Panc1 (cell line): ENCODE measurements at regions not wholly inside any gene's neighbourhood (a gene's known extent, or its start where the extent isn't known, plus 50 kb on each side); places are given as distances from the start of the nearest gene placed in this dataset.

Experiments used
- ATAC-seq: fragments of 200-7000 bp; cut with Tn5 transposase; 2 replicates; pipeline ENCODE4 v1.9.1; 2020; ENCODE audit warnings: mild to moderate bottlenecking, moderate library complexity
- BruUV-seq: library from RNA; stranded (reverse); fragments of 400-500 nt; replicated peaks from 2 replicates; lab custom pipeline; 2021; lab: Mats Ljungman, UMichigan
- CTCF ChIA-PET: fragments of 300-600 bp; sonication (Branson Sonifier 250); formaldehyde crosslinking; loops from one replicate; lab custom pipeline; 2022; ENCODE audit warnings: antibody characterized with exemption; lab: Charles Lee
- POLR2A ChIA-PET: fragments of 300-600 bp; sonication (Branson Sonifier 250); formaldehyde crosslinking; loops from one replicate; lab custom pipeline; 2022; ENCODE audit warnings: antibody characterized with exemption; lab: Charles Lee
- DNase-seq: peaks from one replicate; pipeline ENCODE4 v3.0.0-alpha.2; 2010; ENCODE audit warnings: low read depth, low spot score
- H3K27ac ChIP-seq: 2 replicates; pipeline ENCODE4 v1.5.1; 2011; ENCODE audit warnings: mild to moderate bottlenecking, low read length, inconsistent platforms
- H3K27me3 ChIP-seq: fragments of 200-500 bp; sonication (Bioruptor generic); 2 replicates; pipeline ENCODE4 v1.6.0; 2014; ENCODE audit warnings: low read length, inconsistent platforms; ENCODE audit not compliant: control insufficient read depth, insufficient read depth
- H3K36me3 ChIP-seq: fragments of 200-500 bp; sonication (Bioruptor generic); 2 replicates; pipeline ENCODE4 v1.5.1; 2014; ENCODE audit warnings: inconsistent platforms, mild to moderate bottlenecking, low read length, moderate library complexity; ENCODE audit not compliant: control insufficient read depth, insufficient read depth
- H3K4me1 ChIP-seq: 2 replicates; pipeline ENCODE4 v1.5.1; 2011; ENCODE audit warnings: inconsistent platforms, mild to moderate bottlenecking, low read length, moderate library complexity; ENCODE audit not compliant: control insufficient read depth, insufficient read depth
- H3K4me3 ChIP-seq, 2 experiments: 2 replicates each; pipeline ENCODE4 v1.5.1; 2011 to 2012; ENCODE audit warnings: low read depth in 2 of 2, low read length in 2 of 2, mild to moderate bottlenecking in 2 of 2, inconsistent platforms in 1 of 2, moderate library complexity in 1 of 2
- H3K9me3 ChIP-seq: fragments of 200-500 bp; sonication (Bioruptor generic); 2 replicates; pipeline ENCODE4 v1.5.1; 2014; ENCODE audit warnings: low read depth, mild to moderate bottlenecking, inconsistent platforms, low read length, moderate library complexity; ENCODE audit not compliant: control insufficient read depth, insufficient read depth
- POLR2AphosphoS5 ChIP-seq: IDR thresholded peaks from 2 replicates; pipeline ENCODE4 v1.6.1; 2012; ENCODE audit warnings: mild to moderate bottlenecking, low read depth, low read length, moderate library complexity
- SIN3A ChIP-seq: IDR thresholded peaks from 2 replicates; pipeline ENCODE4 v1.6.1; 2012; ENCODE audit warnings: low read depth, mild to moderate bottlenecking, low read length, moderate library complexity, borderline replicate concordance; ENCODE audit not compliant: insufficient read depth
- TCF7L2 ChIP-seq: IDR thresholded peaks from 2 replicates; pipeline ENCODE4 v1.6.1; 2011; ENCODE audit warnings: mild to moderate bottlenecking, low read depth, low read length, inconsistent platforms
- in situ Hi-C: cut with HindIII; loops from 2 replicates; pipeline ENCODE4 v1.10.0; 2016; ENCODE audit warnings: low sequenced_read_pairs, low pct_unique_long_range_greater_than_20kb
- intact Hi-C: fragments of 100-400 bp; cut with micrococcal nuclease; formaldehyde crosslinking; loops from one replicate; pipeline ENCODE4 v1.10.0; 2022; ENCODE audit not compliant: unreplicated experiment
- TF ChIP-seq, protein P1 (sequence below): fragments of 450-650 bp; IDR thresholded peaks from 2 replicates; pipeline ENCODE4 v1.5.1; 2017; ENCODE audit warnings: mild to moderate bottlenecking
- TF ChIP-seq, protein P2 (sequence below), 2 experiments: IDR thresholded peaks; 2 replicates each; pipeline ENCODE4 v1.6.1; 2011 to 2012; ENCODE audit warnings: low read depth in 2 of 2, control low read depth in 1 of 2, low read length in 1 of 2, mild to moderate bottlenecking in 1 of 2, moderate library complexity in 1 of 2; ENCODE audit not compliant: insufficient read depth in 1 of 2

DNA sequence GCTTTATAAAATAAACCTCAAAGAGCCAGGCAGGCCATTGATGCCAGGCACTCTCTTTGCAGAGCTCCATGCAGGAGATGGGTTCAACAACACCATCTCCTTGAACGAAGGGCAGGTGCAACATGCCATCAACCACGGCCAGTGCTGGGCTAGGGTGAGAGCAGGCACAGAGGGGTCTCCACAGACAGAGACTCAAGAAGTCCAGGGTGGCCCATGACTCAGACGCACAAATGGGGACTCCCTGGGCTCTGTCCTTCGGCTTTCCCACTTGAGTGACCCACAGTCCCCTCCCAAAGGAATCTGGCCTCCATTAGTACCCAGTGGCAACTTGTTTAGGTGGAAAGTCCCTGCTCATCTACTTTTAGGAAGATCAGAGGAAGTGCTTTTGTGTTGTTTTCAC is 124.4 kb upstream of the PZP start:
- BruUV-seq, result no TSS peak
- DNase-seq, result no peak
- Histone ChIP-seq H3K27ac (no peak overlapping the region), H3K4me1 (no peaks in the 10 kb centered on the region), H3K4me3 (no peak overlapping the region), H3K27me3 (no peaks in the 10 kb centered on the region), H3K9me3 (no peaks in the 10 kb centered on the region), H3K36me3 (no peaks in the 10 kb centered on the region)
- CTCF ChIA-PET, result no interaction called here
- no peak for ATAC-seq
- POLR2A ChIA-PET, result no interaction called here
- TF ChIP-seq, protein P1, sequence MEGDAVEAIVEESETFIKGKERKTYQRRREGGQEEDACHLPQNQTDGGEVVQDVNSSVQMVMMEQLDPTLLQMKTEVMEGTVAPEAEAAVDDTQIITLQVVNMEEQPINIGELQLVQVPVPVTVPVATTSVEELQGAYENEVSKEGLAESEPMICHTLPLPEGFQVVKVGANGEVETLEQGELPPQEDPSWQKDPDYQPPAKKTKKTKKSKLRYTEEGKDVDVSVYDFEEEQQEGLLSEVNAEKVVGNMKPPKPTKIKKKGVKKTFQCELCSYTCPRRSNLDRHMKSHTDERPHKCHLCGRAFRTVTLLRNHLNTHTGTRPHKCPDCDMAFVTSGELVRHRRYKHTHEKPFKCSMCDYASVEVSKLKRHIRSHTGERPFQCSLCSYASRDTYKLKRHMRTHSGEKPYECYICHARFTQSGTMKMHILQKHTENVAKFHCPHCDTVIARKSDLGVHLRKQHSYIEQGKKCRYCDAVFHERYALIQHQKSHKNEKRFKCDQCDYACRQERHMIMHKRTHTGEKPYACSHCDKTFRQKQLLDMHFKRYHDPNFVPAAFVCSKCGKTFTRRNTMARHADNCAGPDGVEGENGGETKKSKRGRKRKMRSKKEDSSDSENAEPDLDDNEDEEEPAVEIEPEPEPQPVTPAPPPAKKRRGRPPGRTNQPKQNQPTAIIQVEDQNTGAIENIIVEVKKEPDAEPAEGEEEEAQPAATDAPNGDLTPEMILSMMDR, result no peak
- TF ChIP-seq TCF7L2 (no peak), POLR2AphosphoS5 (no peak), SIN3A (no peak)
- TF ChIP-seq, protein P2, sequence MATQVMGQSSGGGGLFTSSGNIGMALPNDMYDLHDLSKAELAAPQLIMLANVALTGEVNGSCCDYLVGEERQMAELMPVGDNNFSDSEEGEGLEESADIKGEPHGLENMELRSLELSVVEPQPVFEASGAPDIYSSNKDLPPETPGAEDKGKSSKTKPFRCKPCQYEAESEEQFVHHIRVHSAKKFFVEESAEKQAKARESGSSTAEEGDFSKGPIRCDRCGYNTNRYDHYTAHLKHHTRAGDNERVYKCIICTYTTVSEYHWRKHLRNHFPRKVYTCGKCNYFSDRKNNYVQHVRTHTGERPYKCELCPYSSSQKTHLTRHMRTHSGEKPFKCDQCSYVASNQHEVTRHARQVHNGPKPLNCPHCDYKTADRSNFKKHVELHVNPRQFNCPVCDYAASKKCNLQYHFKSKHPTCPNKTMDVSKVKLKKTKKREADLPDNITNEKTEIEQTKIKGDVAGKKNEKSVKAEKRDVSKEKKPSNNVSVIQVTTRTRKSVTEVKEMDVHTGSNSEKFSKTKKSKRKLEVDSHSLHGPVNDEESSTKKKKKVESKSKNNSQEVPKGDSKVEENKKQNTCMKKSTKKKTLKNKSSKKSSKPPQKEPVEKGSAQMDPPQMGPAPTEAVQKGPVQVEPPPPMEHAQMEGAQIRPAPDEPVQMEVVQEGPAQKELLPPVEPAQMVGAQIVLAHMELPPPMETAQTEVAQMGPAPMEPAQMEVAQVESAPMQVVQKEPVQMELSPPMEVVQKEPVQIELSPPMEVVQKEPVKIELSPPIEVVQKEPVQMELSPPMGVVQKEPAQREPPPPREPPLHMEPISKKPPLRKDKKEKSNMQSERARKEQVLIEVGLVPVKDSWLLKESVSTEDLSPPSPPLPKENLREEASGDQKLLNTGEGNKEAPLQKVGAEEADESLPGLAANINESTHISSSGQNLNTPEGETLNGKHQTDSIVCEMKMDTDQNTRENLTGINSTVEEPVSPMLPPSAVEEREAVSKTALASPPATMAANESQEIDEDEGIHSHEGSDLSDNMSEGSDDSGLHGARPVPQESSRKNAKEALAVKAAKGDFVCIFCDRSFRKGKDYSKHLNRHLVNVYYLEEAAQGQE (IDR thresholded peaks at IDR 0.05; ENCODE audit: insufficient read depth in 1 of 2, low read depth in 2 of 2, low read length in 1 of 2), result no peak
- intact Hi-C loops, result loop anchor here (10.0 kb wide), 1 partner anchor 372 kb away; no protein-coding TSS in a partner anchor
- in situ Hi-C loops, result no loop called here

DNA sequence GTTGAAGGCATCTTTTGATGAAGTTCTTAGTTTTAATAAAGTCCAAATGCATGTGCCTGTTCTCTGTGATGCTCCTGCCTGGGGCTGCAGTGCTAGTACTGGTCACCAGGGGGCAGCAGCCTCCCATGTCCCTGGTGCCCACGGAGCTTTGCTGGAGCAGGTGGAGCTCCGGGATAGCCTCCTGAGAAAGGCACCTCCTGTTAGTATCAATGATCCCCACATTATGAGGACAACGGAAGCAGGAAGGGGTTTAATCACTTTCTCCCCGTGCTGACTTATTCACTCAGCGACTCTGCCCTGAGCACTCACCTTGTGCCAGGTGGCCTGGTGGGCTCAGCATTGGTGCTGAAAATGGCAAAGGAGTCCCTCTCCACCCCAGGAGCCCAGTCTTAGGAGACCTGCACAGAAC is 123.0 kb upstream of the PZP start:
- Histone ChIP-seq H3K27me3 (no peaks in the 10 kb centered on the region), H3K4me3 (no peak overlapping the region), H3K9me3 (no peaks in the 10 kb centered on the region), H3K36me3 (no peaks in the 10 kb centered on the region), H3K27ac (no peak overlapping the region), H3K4me1 (no peaks in the 10 kb centered on the region)
- intact Hi-C loops (loop anchor here (10.0 kb wide), 1 partner anchor 374 kb away; no protein-coding TSS in a partner anchor), in situ Hi-C loops (no loop called here)
- POLR2A ChIA-PET, result interaction anchor here (0.6 kb wide), 1 partner anchor 27 kb away, joined by 3 read pairs; no protein-coding TSS in a partner anchor
- DNase-seq (peak; percentile 30), ATAC-seq (peak; percentile 87)
- no TSS peak for BruUV-seq
- TF ChIP-seq, protein P1, result peak; percentile 95
- TF ChIP-seq, protein P2 (IDR thresholded peaks at IDR 0.05; ENCODE audit: insufficient read depth in 1 of 2, low read depth in 2 of 2, low read length in 1 of 2), result no peak
- TF ChIP-seq TCF7L2 (no peak), POLR2AphosphoS5 (no peak)
- CTCF ChIA-PET, result no interaction called here
